ENCODE measurements at regions not wholly inside any gene's neighbourhood (a gene's known extent, or its start where the extent isn't known, plus 50 kb on each side); places are given as distances from the start of the nearest gene placed in this dataset.

GRCh38 chr1:209222826-209223225 lies 360.7 kb upstream of the CAMK1G start:
- H3K4me3 ChIP-seq: no peak overlapping the region
- no peak overlapping the region for H3K27ac ChIP-seq
- no peak for DNase-seq (ENCODE audit: low spot score)
- no peak for TF ChIP-seq CTCF (IDR thresholded peaks at IDR 0.05)

GRCh38 chr1:209223791-209224190 lies 359.7 kb upstream of the CAMK1G start:
- no peak overlapping the region for H3K4me3 ChIP-seq
- no peak overlapping the region for H3K27ac ChIP-seq
- DNase-seq (ENCODE audit: low spot score): no peak
- no peak for TF ChIP-seq CTCF (IDR thresholded peaks at IDR 0.05)

GRCh38 chr1:209224886-209225285 lies 358.6 kb upstream of the CAMK1G start:
- no peak for TF ChIP-seq CTCF (IDR thresholded peaks at IDR 0.05)
- Histone ChIP-seq H3K4me3 (no peak overlapping the region), H3K27ac (no peak overlapping the region)
- no peak for DNase-seq (ENCODE audit: low spot score)

GRCh38 chr1:209227171-209227570 lies 356.3 kb upstream of the CAMK1G start:
- DNase-seq (ENCODE audit: low spot score): no peak
- no peak for TF ChIP-seq CTCF (IDR thresholded peaks at IDR 0.05)
- H3K4me3 ChIP-seq: no peak overlapping the region
- H3K27ac ChIP-seq: no peak overlapping the region

GRCh38 chr1:209227941-209228340 lies 355.6 kb upstream of the CAMK1G start:
- Histone ChIP-seq H3K4me3 (no peak overlapping the region), H3K27ac (no peak overlapping the region)
- no peak for DNase-seq (ENCODE audit: low spot score)
- TF ChIP-seq CTCF (IDR thresholded peaks at IDR 0.05): no peak

- Histone ChIP-seq H3K27ac (no peak overlapping the region), H3K4me3 (no peak overlapping the region)
- no peak for TF ChIP-seq CTCF (IDR thresholded peaks at IDR 0.05)
- DNase-seq (ENCODE audit: low spot score): no peak
Observed at GRCh38 chr1:209229494-209230061, 353.9 kb upstream of the CAMK1G start.

- no peak overlapping the region for H3K4me3 ChIP-seq
- DNase-seq (ENCODE audit: low spot score): no peak
- no peak overlapping the region for H3K27ac ChIP-seq
- TF ChIP-seq CTCF (IDR thresholded peaks at IDR 0.05): no peak
Observed at GRCh38 chr1:209230314-209230713, 353.2 kb upstream of the CAMK1G start.
